ENCODE measurements at regions not wholly inside any gene's neighbourhood (a gene's known extent, or its start where the extent isn't known, plus 50 kb on each side); places are given as distances from the start of the nearest gene placed in this dataset.

DNA sequence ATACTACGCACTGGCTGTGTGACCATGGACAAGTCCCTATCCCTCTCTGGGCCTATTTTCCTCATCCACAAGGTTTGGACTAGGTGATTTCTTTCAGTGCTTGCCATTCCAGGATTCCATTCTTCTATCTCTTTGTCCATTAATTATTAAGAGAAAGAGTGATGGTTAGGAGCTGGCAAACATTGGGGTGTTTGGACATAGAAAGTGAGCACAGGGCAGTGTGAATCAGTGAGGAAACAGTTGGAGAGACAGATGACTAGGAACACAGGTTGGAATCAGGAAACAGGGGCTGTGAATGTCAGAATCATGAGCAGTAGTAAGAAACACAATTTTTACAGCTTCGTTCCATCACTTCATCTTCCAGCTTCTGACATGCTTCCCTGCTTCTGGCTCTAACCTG lies 211.8 kb downstream of the INSC start:
- TF ChIP-seq, protein P1, sequence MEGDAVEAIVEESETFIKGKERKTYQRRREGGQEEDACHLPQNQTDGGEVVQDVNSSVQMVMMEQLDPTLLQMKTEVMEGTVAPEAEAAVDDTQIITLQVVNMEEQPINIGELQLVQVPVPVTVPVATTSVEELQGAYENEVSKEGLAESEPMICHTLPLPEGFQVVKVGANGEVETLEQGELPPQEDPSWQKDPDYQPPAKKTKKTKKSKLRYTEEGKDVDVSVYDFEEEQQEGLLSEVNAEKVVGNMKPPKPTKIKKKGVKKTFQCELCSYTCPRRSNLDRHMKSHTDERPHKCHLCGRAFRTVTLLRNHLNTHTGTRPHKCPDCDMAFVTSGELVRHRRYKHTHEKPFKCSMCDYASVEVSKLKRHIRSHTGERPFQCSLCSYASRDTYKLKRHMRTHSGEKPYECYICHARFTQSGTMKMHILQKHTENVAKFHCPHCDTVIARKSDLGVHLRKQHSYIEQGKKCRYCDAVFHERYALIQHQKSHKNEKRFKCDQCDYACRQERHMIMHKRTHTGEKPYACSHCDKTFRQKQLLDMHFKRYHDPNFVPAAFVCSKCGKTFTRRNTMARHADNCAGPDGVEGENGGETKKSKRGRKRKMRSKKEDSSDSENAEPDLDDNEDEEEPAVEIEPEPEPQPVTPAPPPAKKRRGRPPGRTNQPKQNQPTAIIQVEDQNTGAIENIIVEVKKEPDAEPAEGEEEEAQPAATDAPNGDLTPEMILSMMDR (IDR thresholded peaks at IDR 0.05) = no peak
- TF ChIP-seq POLR2A (IDR thresholded peaks at IDR 0.05) = no peak
